Neural cell (in vitro differentiated cells): ENCODE measurements at regions not wholly inside any gene's neighbourhood (a gene's known extent, or its start where the extent isn't known, plus 50 kb on each side); places are given as distances from the start of the nearest gene placed in this dataset.

Experiments used
- CTCF ChIP-seq: fragments of 450-650 bp; IDR thresholded peaks from 2 replicates; pipeline ENCODE4 v1.5.1; 2014; ENCODE audit warnings: antibody characterized with exemption, mild to moderate bottlenecking, moderate library complexity; ENCODE audit not compliant: poor library complexity, severe bottlenecking
- EZH2 ChIP-seq: fragments of 200-600, 300-800 bp; shearing (Covaris generic), sonication (generic); IDR thresholded peaks from 2 replicates; pipeline ENCODE4 v1.6.1; 2014; ENCODE audit warnings: antibody characterized with exemption, low read length, borderline replicate concordance, mild to moderate bottlenecking; ENCODE audit not compliant: insufficient read depth, poor library complexity, severe bottlenecking
- REST ChIP-seq: IDR thresholded peaks from 2 replicates; pipeline ENCODE4 v1.6.1; 2012; ENCODE audit warnings: borderline replicate concordance
- TAF1 ChIP-seq: IDR thresholded peaks from 2 replicates; pipeline ENCODE4 v1.6.1; 2012; ENCODE audit warnings: low read depth

GRCh38 chr2:172351586-172351985, 75.8 kb upstream of the ITGA6 start:
- TF ChIP-seq EZH2 (no peak), CTCF (no peak), REST (no peak), TAF1 (no peak)
